Panc1 (cell line): ENCODE measurements at regions not wholly inside any gene's neighbourhood (a gene's known extent, or its start where the extent isn't known, plus 50 kb on each side); places are given as distances from the start of the nearest gene placed in this dataset.
A peak's percentile ranks its signal among the peaks of the same experiment; 100 is the strongest.

Experiments used
- ATAC-seq: fragments of 200-7000 bp; cut with Tn5 transposase; 2 replicates; pipeline ENCODE4 v1.9.1; 2020; ENCODE audit warnings: mild to moderate bottlenecking, moderate library complexity
- BruUV-seq: library from RNA; stranded (reverse); fragments of 400-500 nt; replicated peaks from 2 replicates; lab custom pipeline; 2021; lab: Mats Ljungman, UMichigan
- CTCF ChIA-PET: fragments of 300-600 bp; sonication (Branson Sonifier 250); formaldehyde crosslinking; loops from one replicate; lab custom pipeline; 2022; ENCODE audit warnings: antibody characterized with exemption; lab: Charles Lee
- POLR2A ChIA-PET: fragments of 300-600 bp; sonication (Branson Sonifier 250); formaldehyde crosslinking; loops from one replicate; lab custom pipeline; 2022; ENCODE audit warnings: antibody characterized with exemption; lab: Charles Lee
- DNase-seq: peaks from one replicate; pipeline ENCODE4 v3.0.0-alpha.2; 2010; ENCODE audit warnings: low read depth, low spot score
- H3K27ac ChIP-seq: 2 replicates; pipeline ENCODE4 v1.5.1; 2011; ENCODE audit warnings: mild to moderate bottlenecking, low read length, inconsistent platforms
- H3K27me3 ChIP-seq: fragments of 200-500 bp; sonication (Bioruptor generic); 2 replicates; pipeline ENCODE4 v1.6.0; 2014; ENCODE audit warnings: low read length, inconsistent platforms; ENCODE audit not compliant: control insufficient read depth, insufficient read depth
- H3K36me3 ChIP-seq: fragments of 200-500 bp; sonication (Bioruptor generic); 2 replicates; pipeline ENCODE4 v1.5.1; 2014; ENCODE audit warnings: inconsistent platforms, mild to moderate bottlenecking, low read length, moderate library complexity; ENCODE audit not compliant: control insufficient read depth, insufficient read depth
- H3K4me1 ChIP-seq: 2 replicates; pipeline ENCODE4 v1.5.1; 2011; ENCODE audit warnings: inconsistent platforms, mild to moderate bottlenecking, low read length, moderate library complexity; ENCODE audit not compliant: control insufficient read depth, insufficient read depth
- H3K4me3 ChIP-seq, 2 experiments: 2 replicates each; pipeline ENCODE4 v1.5.1; 2011 to 2012; ENCODE audit warnings: low read depth in 2 of 2, low read length in 2 of 2, mild to moderate bottlenecking in 2 of 2, inconsistent platforms in 1 of 2, moderate library complexity in 1 of 2
- H3K9me3 ChIP-seq: fragments of 200-500 bp; sonication (Bioruptor generic); 2 replicates; pipeline ENCODE4 v1.5.1; 2014; ENCODE audit warnings: low read depth, mild to moderate bottlenecking, inconsistent platforms, low read length, moderate library complexity; ENCODE audit not compliant: control insufficient read depth, insufficient read depth
- POLR2AphosphoS5 ChIP-seq: IDR thresholded peaks from 2 replicates; pipeline ENCODE4 v1.6.1; 2012; ENCODE audit warnings: mild to moderate bottlenecking, low read depth, low read length, moderate library complexity
- SIN3A ChIP-seq: IDR thresholded peaks from 2 replicates; pipeline ENCODE4 v1.6.1; 2012; ENCODE audit warnings: low read depth, mild to moderate bottlenecking, low read length, moderate library complexity, borderline replicate concordance; ENCODE audit not compliant: insufficient read depth
- TCF7L2 ChIP-seq: IDR thresholded peaks from 2 replicates; pipeline ENCODE4 v1.6.1; 2011; ENCODE audit warnings: mild to moderate bottlenecking, low read depth, low read length, inconsistent platforms
- in situ Hi-C: cut with HindIII; loops from 2 replicates; pipeline ENCODE4 v1.10.0; 2016; ENCODE audit warnings: low sequenced_read_pairs, low pct_unique_long_range_greater_than_20kb
- intact Hi-C: fragments of 100-400 bp; cut with micrococcal nuclease; formaldehyde crosslinking; loops from one replicate; pipeline ENCODE4 v1.10.0; 2022; ENCODE audit not compliant: unreplicated experiment
- TF ChIP-seq, protein P1 (sequence below), 2 experiments: IDR thresholded peaks; 2 replicates each; pipeline ENCODE4 v1.6.1; 2011 to 2012; ENCODE audit warnings: low read depth in 2 of 2, control low read depth in 1 of 2, low read length in 1 of 2, mild to moderate bottlenecking in 1 of 2, moderate library complexity in 1 of 2; ENCODE audit not compliant: insufficient read depth in 1 of 2
- TF ChIP-seq, protein P2 (sequence below): fragments of 450-650 bp; IDR thresholded peaks from 2 replicates; pipeline ENCODE4 v1.5.1; 2017; ENCODE audit warnings: mild to moderate bottlenecking

DNA sequence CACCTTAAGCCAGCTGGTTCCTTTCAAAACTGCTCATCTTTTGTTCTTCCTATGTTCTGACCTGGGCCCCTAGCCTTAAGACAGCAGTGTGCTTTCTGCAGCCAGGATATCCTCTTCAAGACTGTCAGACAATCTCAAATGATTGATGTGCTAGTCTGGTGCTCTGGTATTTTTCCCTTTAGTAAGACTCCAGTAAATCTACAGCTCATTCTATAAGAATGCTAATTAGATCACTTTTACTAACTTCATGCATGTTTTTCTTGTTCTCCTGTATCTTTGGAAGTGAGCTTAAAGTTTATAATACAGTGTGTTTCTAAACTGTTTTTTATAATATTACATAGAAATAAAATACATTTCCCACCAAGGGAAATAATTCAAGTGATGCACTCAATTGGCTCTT lies 220.9 kb upstream of the NANOGP8 start:
- TF ChIP-seq POLR2AphosphoS5: no peak
- TF ChIP-seq, protein P1, sequence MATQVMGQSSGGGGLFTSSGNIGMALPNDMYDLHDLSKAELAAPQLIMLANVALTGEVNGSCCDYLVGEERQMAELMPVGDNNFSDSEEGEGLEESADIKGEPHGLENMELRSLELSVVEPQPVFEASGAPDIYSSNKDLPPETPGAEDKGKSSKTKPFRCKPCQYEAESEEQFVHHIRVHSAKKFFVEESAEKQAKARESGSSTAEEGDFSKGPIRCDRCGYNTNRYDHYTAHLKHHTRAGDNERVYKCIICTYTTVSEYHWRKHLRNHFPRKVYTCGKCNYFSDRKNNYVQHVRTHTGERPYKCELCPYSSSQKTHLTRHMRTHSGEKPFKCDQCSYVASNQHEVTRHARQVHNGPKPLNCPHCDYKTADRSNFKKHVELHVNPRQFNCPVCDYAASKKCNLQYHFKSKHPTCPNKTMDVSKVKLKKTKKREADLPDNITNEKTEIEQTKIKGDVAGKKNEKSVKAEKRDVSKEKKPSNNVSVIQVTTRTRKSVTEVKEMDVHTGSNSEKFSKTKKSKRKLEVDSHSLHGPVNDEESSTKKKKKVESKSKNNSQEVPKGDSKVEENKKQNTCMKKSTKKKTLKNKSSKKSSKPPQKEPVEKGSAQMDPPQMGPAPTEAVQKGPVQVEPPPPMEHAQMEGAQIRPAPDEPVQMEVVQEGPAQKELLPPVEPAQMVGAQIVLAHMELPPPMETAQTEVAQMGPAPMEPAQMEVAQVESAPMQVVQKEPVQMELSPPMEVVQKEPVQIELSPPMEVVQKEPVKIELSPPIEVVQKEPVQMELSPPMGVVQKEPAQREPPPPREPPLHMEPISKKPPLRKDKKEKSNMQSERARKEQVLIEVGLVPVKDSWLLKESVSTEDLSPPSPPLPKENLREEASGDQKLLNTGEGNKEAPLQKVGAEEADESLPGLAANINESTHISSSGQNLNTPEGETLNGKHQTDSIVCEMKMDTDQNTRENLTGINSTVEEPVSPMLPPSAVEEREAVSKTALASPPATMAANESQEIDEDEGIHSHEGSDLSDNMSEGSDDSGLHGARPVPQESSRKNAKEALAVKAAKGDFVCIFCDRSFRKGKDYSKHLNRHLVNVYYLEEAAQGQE (IDR thresholded peaks at IDR 0.05; ENCODE audit: insufficient read depth in 1 of 2, low read depth in 2 of 2, low read length in 1 of 2): no peak
- no peak for TF ChIP-seq SIN3A
- no peak for TF ChIP-seq TCF7L2
- TF ChIP-seq, protein P2, sequence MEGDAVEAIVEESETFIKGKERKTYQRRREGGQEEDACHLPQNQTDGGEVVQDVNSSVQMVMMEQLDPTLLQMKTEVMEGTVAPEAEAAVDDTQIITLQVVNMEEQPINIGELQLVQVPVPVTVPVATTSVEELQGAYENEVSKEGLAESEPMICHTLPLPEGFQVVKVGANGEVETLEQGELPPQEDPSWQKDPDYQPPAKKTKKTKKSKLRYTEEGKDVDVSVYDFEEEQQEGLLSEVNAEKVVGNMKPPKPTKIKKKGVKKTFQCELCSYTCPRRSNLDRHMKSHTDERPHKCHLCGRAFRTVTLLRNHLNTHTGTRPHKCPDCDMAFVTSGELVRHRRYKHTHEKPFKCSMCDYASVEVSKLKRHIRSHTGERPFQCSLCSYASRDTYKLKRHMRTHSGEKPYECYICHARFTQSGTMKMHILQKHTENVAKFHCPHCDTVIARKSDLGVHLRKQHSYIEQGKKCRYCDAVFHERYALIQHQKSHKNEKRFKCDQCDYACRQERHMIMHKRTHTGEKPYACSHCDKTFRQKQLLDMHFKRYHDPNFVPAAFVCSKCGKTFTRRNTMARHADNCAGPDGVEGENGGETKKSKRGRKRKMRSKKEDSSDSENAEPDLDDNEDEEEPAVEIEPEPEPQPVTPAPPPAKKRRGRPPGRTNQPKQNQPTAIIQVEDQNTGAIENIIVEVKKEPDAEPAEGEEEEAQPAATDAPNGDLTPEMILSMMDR: no peak
- peaks cover 10% of the 10 kb centered on the region for H3K4me1 ChIP-seq
- in situ Hi-C loops: no loop called here
- H3K27ac ChIP-seq: peak overlapping the region; percentile 67; the same call in 1 of the 2 replicates
- no peak overlapping the region for H3K4me3 ChIP-seq
- intact Hi-C loops: no loop called here
- POLR2A ChIA-PET: no interaction called here
- CTCF ChIA-PET: interaction anchor here (0.5 to 1.1 kb wide), 2 partner anchors 125 to 139 kb away, joined by 3 read pairs; no protein-coding TSS in a partner anchor
- no peak for DNase-seq
- BruUV-seq: no TSS peak
- no peaks in the 10 kb centered on the region for H3K36me3 ChIP-seq
- no peak for ATAC-seq
- H3K9me3 ChIP-seq: no peaks in the 10 kb centered on the region
- H3K27me3 ChIP-seq: no peaks in the 10 kb centered on the region

DNA sequence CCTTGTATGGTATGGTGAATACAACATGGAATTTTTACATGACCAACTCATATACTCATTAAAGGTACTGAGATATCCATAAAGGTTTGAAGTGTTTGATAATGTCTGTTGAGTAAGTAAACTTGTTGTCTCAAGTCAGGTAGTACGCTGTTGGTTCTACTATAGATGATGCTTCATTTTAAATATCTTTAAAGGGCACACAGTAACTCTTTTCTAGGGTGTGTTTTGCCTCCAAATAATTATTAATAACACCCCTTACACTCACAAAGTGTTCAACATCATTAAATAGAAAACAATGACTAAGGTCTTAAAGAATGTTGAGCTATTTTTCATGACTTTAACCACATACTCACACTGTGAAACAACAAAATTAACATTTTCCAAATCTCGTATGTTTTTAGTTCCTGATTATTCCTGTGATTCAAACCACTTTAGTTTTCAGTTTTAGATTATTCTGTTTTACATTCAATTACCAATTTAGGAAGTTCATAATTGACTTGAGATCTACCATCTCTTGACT lies 220.0 kb upstream of the NANOGP8 start:
- no peaks in the 10 kb centered on the region for H3K27me3 ChIP-seq
- no peak overlapping the region for H3K4me3 ChIP-seq
- BruUV-seq: no TSS peak
- no peaks in the 10 kb centered on the region for H3K36me3 ChIP-seq
- ATAC-seq: no peak
- no peak overlapping the region for H3K27ac ChIP-seq
- intact Hi-C loops: no loop called here
- POLR2A ChIA-PET: no interaction called here
- no peak for TF ChIP-seq SIN3A
- TF ChIP-seq TCF7L2: no peak
- TF ChIP-seq POLR2AphosphoS5: no peak
- TF ChIP-seq, protein P2: no peak
- TF ChIP-seq, protein P1 (IDR thresholded peaks at IDR 0.05; ENCODE audit: insufficient read depth in 1 of 2, low read depth in 2 of 2, low read length in 1 of 2): no peak
- peaks cover 10% of the 10 kb centered on the region for H3K4me1 ChIP-seq
- H3K9me3 ChIP-seq: no peaks in the 10 kb centered on the region
- CTCF ChIA-PET: no interaction called here
- in situ Hi-C loops: no loop called here
- no peak for DNase-seq
